ENCODE measurements at regions not wholly inside any gene's neighbourhood (a gene's known extent, or its start where the extent isn't known, plus 50 kb on each side); places are given as distances from the start of the nearest gene placed in this dataset.

DNA sequence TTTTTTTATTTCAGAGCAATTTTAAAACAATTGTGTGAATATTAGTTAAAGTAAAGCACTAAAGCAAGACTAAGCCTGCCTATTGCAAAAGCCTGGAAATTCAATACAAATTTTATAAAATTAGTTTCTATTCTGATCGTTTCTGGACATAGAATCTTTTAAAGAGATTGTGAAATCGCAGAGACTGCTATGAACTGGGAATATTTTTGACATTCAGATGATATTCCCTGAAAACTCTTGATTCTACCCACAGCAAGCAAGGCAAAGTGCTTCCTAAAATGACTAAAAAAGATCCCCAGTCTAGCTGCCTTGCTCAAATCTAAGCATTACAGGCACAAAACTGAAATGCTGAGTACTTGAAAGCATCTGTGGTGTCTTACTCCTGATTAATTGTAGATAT is 187.6 kb upstream of the CEP162 start:
- H3K27me3 ChIP-seq, result peaks cover 0 to 4% (median 0%) of the 10 kb centered on the region in 4 donors
- WGBS, 2 donors, result 30 to 42% methylated on average over 2 of the region's 2 CpGs
- H3K4me1 ChIP-seq, result no peaks in the 10 kb centered on the region
- FAIRE-seq, result no peak
- no peak overlapping the region for H3K4me3 ChIP-seq
- TF ChIP-seq, protein P1, sequence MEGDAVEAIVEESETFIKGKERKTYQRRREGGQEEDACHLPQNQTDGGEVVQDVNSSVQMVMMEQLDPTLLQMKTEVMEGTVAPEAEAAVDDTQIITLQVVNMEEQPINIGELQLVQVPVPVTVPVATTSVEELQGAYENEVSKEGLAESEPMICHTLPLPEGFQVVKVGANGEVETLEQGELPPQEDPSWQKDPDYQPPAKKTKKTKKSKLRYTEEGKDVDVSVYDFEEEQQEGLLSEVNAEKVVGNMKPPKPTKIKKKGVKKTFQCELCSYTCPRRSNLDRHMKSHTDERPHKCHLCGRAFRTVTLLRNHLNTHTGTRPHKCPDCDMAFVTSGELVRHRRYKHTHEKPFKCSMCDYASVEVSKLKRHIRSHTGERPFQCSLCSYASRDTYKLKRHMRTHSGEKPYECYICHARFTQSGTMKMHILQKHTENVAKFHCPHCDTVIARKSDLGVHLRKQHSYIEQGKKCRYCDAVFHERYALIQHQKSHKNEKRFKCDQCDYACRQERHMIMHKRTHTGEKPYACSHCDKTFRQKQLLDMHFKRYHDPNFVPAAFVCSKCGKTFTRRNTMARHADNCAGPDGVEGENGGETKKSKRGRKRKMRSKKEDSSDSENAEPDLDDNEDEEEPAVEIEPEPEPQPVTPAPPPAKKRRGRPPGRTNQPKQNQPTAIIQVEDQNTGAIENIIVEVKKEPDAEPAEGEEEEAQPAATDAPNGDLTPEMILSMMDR (IDR thresholded peaks at IDR 0.05), result no peak
- no peaks in the 10 kb centered on the region for H3K36me3 ChIP-seq
- intact Hi-C loops (cut with DNase I), result no loop called here
- DNase-seq, result no peak
- no peaks in the 10 kb centered on the region for H3K9me3 ChIP-seq
- no peak for ATAC-seq
- H3K27ac ChIP-seq, result no peak overlapping the region

DNA sequence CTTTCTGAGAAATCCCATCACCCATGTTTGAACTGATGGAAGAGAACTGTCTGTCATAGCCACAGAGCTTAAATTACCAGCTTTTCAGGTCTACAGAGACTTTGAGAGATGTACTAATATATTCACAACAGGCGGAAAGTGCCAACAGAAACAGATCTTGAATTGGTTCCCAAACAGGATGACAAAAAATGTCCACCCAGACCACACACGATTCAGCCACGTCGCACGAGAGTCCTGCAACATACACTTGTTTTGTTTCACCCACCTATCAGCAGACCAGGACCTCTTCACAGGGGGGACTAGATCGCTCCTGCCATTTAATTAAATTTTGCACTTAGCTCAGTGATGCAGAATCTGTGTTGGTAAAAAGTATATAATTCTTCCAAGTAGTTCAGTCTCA is 187.1 kb upstream of the CEP162 start:
- Histone ChIP-seq H3K4me3 (no peak overlapping the region), H3K4me1 (no peaks in the 10 kb centered on the region), H3K27me3 (peaks cover 0 to 4% (median 0%) of the 10 kb centered on the region in 4 donors), H3K27ac (no peak overlapping the region), H3K9me3 (no peaks in the 10 kb centered on the region), H3K36me3 (no peaks in the 10 kb centered on the region)
- ATAC-seq, result no peak
- FAIRE-seq, result no peak
- TF ChIP-seq, protein P1 (IDR thresholded peaks at IDR 0.05), result no peak
- intact Hi-C loops (cut with DNase I), result no loop called here
- WGBS, 2 donors, result 50 to 63% methylated on average over 6 of the region's 6 CpGs
- DNase-seq, result no peak

DNA sequence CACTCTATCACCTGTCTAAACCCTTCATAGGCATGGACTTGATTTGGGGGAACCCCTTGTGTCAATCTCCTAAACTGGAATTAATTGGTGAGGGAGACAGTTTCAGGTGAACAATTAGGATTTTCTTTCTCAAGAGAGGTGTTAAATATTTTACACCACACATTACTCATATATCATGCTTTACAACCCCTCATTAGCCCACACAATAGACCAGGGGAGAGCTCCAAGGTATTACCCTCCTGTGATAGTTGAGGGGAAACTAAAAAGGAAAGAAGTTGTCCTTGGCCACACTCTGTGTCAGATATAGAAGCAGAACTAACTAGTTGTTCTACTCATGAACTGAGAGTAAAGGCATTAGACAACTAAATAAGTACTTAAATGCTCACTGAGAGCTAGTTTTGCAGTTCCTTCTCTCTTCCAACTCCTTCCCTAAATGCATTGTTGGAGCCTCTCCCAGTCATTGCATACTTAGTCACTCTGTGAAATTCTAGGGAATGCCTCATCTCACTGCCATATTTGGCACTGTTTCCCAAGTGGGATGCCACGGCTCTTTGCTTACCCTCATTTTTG is 183.7 kb upstream of the CEP162 start:
- Histone ChIP-seq H3K27ac (no peak overlapping the region), H3K36me3 (no peaks in the 10 kb centered on the region), H3K9me3 (no peaks in the 10 kb centered on the region), H3K4me1 (no peaks in the 10 kb centered on the region), H3K27me3 (peaks cover 0 to 4% (median 0%) of the 10 kb centered on the region in 4 donors), H3K4me3 (no peak overlapping the region)
- no peak for FAIRE-seq
- intact Hi-C loops (cut with DNase I), result no loop called here
- ATAC-seq, result no peak
- 36 to 44% methylated on average over 1 of the region's 1 CpG for WGBS, 2 donors
- TF ChIP-seq, protein P1 (IDR thresholded peaks at IDR 0.05), result no peak
- DNase-seq, result no peak

DNA sequence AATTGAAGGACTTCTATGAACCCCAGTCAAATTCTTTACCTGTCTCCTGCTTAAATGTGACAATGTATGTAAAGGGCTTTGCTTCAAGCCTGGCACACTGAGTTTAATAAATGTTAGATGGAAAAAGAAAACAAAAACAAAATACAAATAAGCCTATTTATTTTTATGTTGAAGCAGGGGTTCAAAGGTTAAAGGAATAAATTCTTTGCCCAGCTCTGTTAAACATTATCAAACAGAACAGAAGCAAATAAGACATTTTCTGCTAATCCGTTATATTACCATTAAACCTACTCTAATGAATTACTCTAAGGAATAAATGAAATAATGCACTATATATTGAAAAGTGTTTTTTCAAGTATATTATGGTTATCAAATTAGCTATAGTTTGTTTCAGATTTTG is 182.5 kb upstream of the CEP162 start:
- Histone ChIP-seq H3K27ac (no peak overlapping the region), H3K9me3 (no peaks in the 10 kb centered on the region), H3K36me3 (no peaks in the 10 kb centered on the region), H3K4me3 (no peak overlapping the region), H3K27me3 (peaks cover 0 to 4% (median 0%) of the 10 kb centered on the region in 4 donors), H3K4me1 (no peaks in the 10 kb centered on the region)
- no peak for ATAC-seq
- 30 to 54% methylated on average over 1 of the region's 1 CpG for WGBS, 2 donors
- TF ChIP-seq, protein P1 (IDR thresholded peaks at IDR 0.05), result no peak
- intact Hi-C loops (cut with DNase I), result no loop called here
- DNase-seq, result no peak
- FAIRE-seq, result no peak

DNA sequence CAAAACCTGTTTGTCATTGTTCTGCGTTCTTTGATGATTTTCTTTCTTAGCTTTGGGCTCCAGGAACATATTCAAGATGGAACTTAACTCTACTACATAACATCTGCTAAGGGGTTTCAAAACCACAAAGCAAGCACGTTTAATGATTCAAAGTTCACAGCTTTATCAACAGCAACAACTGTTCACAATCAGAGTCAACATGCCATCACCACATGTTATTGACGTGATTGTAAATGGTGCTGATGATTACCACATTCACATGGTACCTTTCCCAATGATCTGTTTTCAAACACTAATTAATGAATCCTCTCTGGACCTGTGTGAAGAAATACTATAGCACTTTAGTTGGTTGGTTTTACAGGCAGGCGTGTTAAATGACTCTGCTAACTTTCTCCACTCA is 180.6 kb upstream of the CEP162 start:
- H3K36me3 ChIP-seq, result no peaks in the 10 kb centered on the region
- H3K4me3 ChIP-seq, result no peak overlapping the region
- TF ChIP-seq, protein P1 (IDR thresholded peaks at IDR 0.05), result no peak
- FAIRE-seq (no peak), ATAC-seq (no peak), DNase-seq (no peak)
- intact Hi-C loops (cut with DNase I), result no loop called here
- H3K27ac ChIP-seq, result no peak overlapping the region
- 25 to 35% methylated on average over 4 of the region's 4 CpGs for WGBS, 2 donors
- H3K4me1 ChIP-seq, result no peaks in the 10 kb centered on the region
- peaks cover 0 to 4% (median 0%) of the 10 kb centered on the region in 4 donors for H3K27me3 ChIP-seq
- no peaks in the 10 kb centered on the region for H3K9me3 ChIP-seq
